Common myeloid progenitor, CD34-positive (primary cell): ENCODE measurements at regions not wholly inside any gene's neighbourhood (a gene's known extent, or its start where the extent isn't known, plus 50 kb on each side); places are given as distances from the start of the nearest gene placed in this dataset.
A peak's percentile ranks its signal among the peaks of the same experiment; 100 is the strongest.

Experiments
- CTCF ChIA-PET: fragments of 350-600 bp; sonication (Branson Sonifier 250); formaldehyde crosslinking; loops from one replicate; lab custom pipeline; 2021; ENCODE audit warnings: antibody characterized with exemption; lab: Charles Lee
- POLR2A ChIA-PET: fragments of 350-600 bp; sonication (Branson Sonifier 250); formaldehyde crosslinking; loops from one replicate; lab custom pipeline; 2021; ENCODE audit warnings: antibody characterized with exemption; lab: Charles Lee
- DNase-seq, 3 donors: peaks; one replicate each; pipeline versions ENCODE4 v3.0.0 to v3.0.0-alpha.2; 2013
- H3K27ac ChIP-seq, 2 experiments: 1 replicate in 1 of 2; 2 replicates in 1 of 2; pipeline ENCODE4 v1.7.0; 2013; ENCODE audit warnings: inconsistent platforms in 2 of 2, low read length in 2 of 2, mild to moderate bottlenecking in 2 of 2, low read depth in 1 of 2, moderate library complexity in 1 of 2; ENCODE audit not compliant: severe bottlenecking in 2 of 2, insufficient read depth in 1 of 2, poor library complexity in 1 of 2
- H3K27me3 ChIP-seq, 5 experiments: replicated peaks in 2 of 5; 1 replicate in 3 of 5; 2 replicates in 2 of 5; pipeline versions ENCODE4 v1.6.1 to v1.7.0; 2013; ENCODE audit warnings: low read length in 4 of 5, mild to moderate bottlenecking in 2 of 5, moderate library complexity in 2 of 5, inconsistent platforms in 1 of 5; ENCODE audit not compliant: insufficient read depth in 5 of 5, control insufficient read depth in 4 of 5
- H3K36me3 ChIP-seq, 4 experiments: 1 replicate in 2 of 4; 2 replicates in 2 of 4; pipeline versions ENCODE4 v1.6.1 to v1.7.0; 2013; ENCODE audit warnings: low read length in 3 of 4, control low read depth in 1 of 4, mild to moderate bottlenecking in 1 of 4; ENCODE audit not compliant: control insufficient read depth in 4 of 4, insufficient read depth in 4 of 4
- H3K4me1 ChIP-seq, 4 experiments: 1 replicate in 3 of 4; 2 replicates in 1 of 4; pipeline versions ENCODE4 v1.6.1 to v1.7.1; 2013; ENCODE audit warnings: low read length in 3 of 4, mild to moderate bottlenecking in 3 of 4, control low read depth in 1 of 4, inconsistent platforms in 1 of 4, moderate library complexity in 1 of 4; ENCODE audit not compliant: control insufficient read depth in 4 of 4, insufficient read depth in 4 of 4; ENCODE audit errors: control extremely low read depth in 1 of 4
- H3K4me3 ChIP-seq, 7 experiments: 1 replicate in 4 of 7; 2 replicates in 3 of 7; pipeline versions ENCODE4 v1.5.1 to v1.7.0; 2013; ENCODE audit warnings: mild to moderate bottlenecking in 7 of 7, low read length in 6 of 7, moderate library complexity in 6 of 7, inconsistent platforms in 2 of 7, low read depth in 2 of 7, control low read depth in 1 of 7; ENCODE audit not compliant: insufficient read depth in 4 of 7, control insufficient read depth in 1 of 7; ENCODE audit errors: extremely low read depth in 1 of 7
- H3K9me3 ChIP-seq, 5 experiments: 1 replicate in 4 of 5; 2 replicates in 1 of 5; pipeline versions ENCODE4 v1.6.1 to v1.7.1; 2013; ENCODE audit warnings: low read length in 4 of 5, mild to moderate bottlenecking in 2 of 5, inconsistent platforms in 1 of 5, low read depth in 1 of 5, moderate library complexity in 1 of 5; ENCODE audit not compliant: control insufficient read depth in 4 of 5, insufficient read depth in 2 of 5; ENCODE audit errors: control extremely low read depth in 1 of 5
- whole genome bisulfite sequencing: methylation state at CpG from one replicate; pipeline ENCODE4 v1.1.5; 2013; ENCODE audit not compliant: insufficient coverage; 5-methylcytosine and 5-hydroxymethylcytosine counted together

GRCh38 chr16:79970551-79971236 lies 370.2 kb upstream of the MAF start:
- POLR2A ChIA-PET, result no interaction called here

GRCh38 chr16:79970087-79970486 lies 369.6 kb upstream of the MAF start:
- ChIA-PET CTCF (no interaction called here), POLR2A (no interaction called here)
- 100% methylated on average over 1 of the region's 3 CpGs for WGBS
- peak overlapping the region in 1 of 2 experiments; percentile 57 for H3K27ac ChIP-seq
- DNase-seq, result no peak
- H3K27me3 ChIP-seq, result no peaks in the 10 kb centered on the region
- H3K4me1 ChIP-seq, result peaks cover 0 to 10% (median 7%) of the 10 kb centered on the region in 4 experiments
- H3K36me3 ChIP-seq, result no peaks in the 10 kb centered on the region
- H3K9me3 ChIP-seq, result no peaks in the 10 kb centered on the region
- H3K4me3 ChIP-seq, result no peak overlapping the region

More at GRCh38 chr16:79970551-79971236, 370.2 kb upstream of the MAF start:
- CTCF ChIA-PET, result no interaction called here
- Histone ChIP-seq H3K4me1 (peaks cover 0 to 10% (median 7%) of the 10 kb centered on the region in 4 experiments), H3K27ac (peak overlapping the region in 1 of 2 experiments; percentile 57), H3K9me3 (no peaks in the 10 kb centered on the region), H3K36me3 (no peaks in the 10 kb centered on the region), H3K4me3 (no peak overlapping the region), H3K27me3 (no peaks in the 10 kb centered on the region)
- peak; percentile 22 to 73 (median 66) for DNase-seq
- WGBS, result 91% methylated on average over 9 of the region's 10 CpGs

GRCh38 chr16:79969458-79969857 lies 368.9 kb upstream of the MAF start:
- H3K36me3 ChIP-seq, result no peaks in the 10 kb centered on the region
- no peak for DNase-seq
- no peaks in the 10 kb centered on the region for H3K27me3 ChIP-seq
- H3K4me1 ChIP-seq, result peaks cover 0 to 10% (median 7%) of the 10 kb centered on the region in 4 experiments
- H3K4me3 ChIP-seq, result no peak overlapping the region
- ChIA-PET POLR2A (no interaction called here), CTCF (no interaction called here)
- 97% methylated on average over 5 of the region's 5 CpGs for WGBS
- H3K9me3 ChIP-seq, result no peaks in the 10 kb centered on the region
- H3K27ac ChIP-seq, result no peak overlapping the region

- ChIA-PET POLR2A (no interaction called here), CTCF (no interaction called here)
- Histone ChIP-seq H3K27me3 (no peaks in the 10 kb centered on the region), H3K9me3 (no peaks in the 10 kb centered on the region), H3K4me1 (peaks cover 0 to 3% (median 0%) of the 10 kb centered on the region in 4 experiments), H3K36me3 (no peaks in the 10 kb centered on the region), H3K27ac (no peak overlapping the region), H3K4me3 (no peak overlapping the region)
- DNase-seq, result no peak
- WGBS, result 89% methylated on average over 2 of the region's 2 CpGs
Measured at GRCh38 chr16:79966226-79966625, 365.7 kb upstream of the MAF start.

- DNase-seq, result no peak
- Histone ChIP-seq H3K27ac (no peak overlapping the region), H3K36me3 (no peaks in the 10 kb centered on the region), H3K9me3 (no peaks in the 10 kb centered on the region), H3K27me3 (no peaks in the 10 kb centered on the region), H3K4me1 (peaks cover 0 to 3% (median 0%) of the 10 kb centered on the region in 4 experiments), H3K4me3 (no peak overlapping the region)
- no CpG with 5 or more reads among the region's 3 CpGs for WGBS
- ChIA-PET POLR2A (no interaction called here), CTCF (no interaction called here)
Measured at GRCh38 chr16:79965718-79966117, 365.2 kb upstream of the MAF start.

GRCh38 chr16:79964104-79964503 lies 363.6 kb upstream of the MAF start:
- Histone ChIP-seq H3K4me1 (peaks cover 0 to 3% (median 0%) of the 10 kb centered on the region in 4 experiments), H3K9me3 (no peaks in the 10 kb centered on the region), H3K36me3 (no peaks in the 10 kb centered on the region), H3K4me3 (no peak overlapping the region), H3K27me3 (no peaks in the 10 kb centered on the region), H3K27ac (no peak overlapping the region)
- CTCF ChIA-PET, result no interaction called here
- no peak for DNase-seq
- POLR2A ChIA-PET, result no interaction called here
- 56% methylated on average over 1 of the region's 1 CpG for WGBS

GRCh38 chr16:79962962-79963361 lies 362.4 kb upstream of the MAF start:
- no peak for DNase-seq
- 49% methylated on average over 3 of the region's 3 CpGs for WGBS
- CTCF ChIA-PET, result no interaction called here
- H3K36me3 ChIP-seq, result no peaks in the 10 kb centered on the region
- H3K4me1 ChIP-seq, result peaks cover 0 to 3% (median 0%) of the 10 kb centered on the region in 4 experiments
- no peak overlapping the region for H3K4me3 ChIP-seq
- H3K9me3 ChIP-seq, result no peaks in the 10 kb centered on the region
- no peaks in the 10 kb centered on the region for H3K27me3 ChIP-seq
- no peak overlapping the region for H3K27ac ChIP-seq
- POLR2A ChIA-PET, result no interaction called here
